ENCODE measurements at regions not wholly inside any gene's neighbourhood (a gene's known extent, or its start where the extent isn't known, plus 50 kb on each side); places are given as distances from the start of the nearest gene placed in this dataset.

DNA sequence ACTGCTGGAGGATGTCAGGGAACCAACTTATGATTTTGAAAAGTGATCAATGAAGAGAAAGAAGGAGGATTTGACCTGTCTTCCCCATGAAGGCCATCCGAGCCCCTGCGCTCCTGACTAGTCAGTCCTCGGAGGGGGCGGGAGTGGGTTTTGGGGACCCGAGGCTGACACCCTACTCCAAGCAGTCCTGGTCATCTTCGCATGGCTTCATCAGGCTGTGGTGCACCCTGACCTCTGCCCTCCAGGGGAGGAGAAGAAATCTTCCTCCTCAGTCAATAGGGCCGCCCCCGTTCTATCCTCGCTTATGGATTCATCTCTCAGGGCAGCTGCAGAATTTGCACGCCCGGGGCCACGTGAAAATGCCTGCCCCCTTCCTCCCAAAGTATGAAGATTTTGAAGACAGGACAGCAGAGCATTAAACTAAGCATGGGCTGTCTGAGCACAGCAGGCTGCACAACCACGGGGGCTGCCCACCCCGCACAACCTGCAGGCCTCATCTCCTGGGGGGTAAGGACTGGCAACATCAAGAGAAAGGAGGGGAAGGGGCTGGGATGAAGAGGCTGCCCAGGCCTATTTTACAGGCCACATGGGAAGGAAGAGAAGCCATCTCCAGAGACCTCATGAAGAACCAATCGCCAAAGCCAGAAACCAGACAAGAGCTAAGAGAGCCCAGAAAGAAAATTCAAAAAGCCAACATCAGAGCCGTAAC lies 138.1 kb upstream of the PHACTR3 start:
- H3K27me3 ChIP-seq (ENCODE audit: control insufficient read depth, insufficient read depth, low read length): no peaks in the 10 kb centered on the region
- no peaks in the 10 kb centered on the region for H3K27me3 Mint-ChIP-seq (ENCODE audit: low read depth in 2 of 2)
- no peak for DNase-seq
- no peaks in the 10 kb centered on the region for H3K9me3 Mint-ChIP-seq
- no peaks in the 10 kb centered on the region for H3K9me3 ChIP-seq (ENCODE audit: control insufficient read depth, insufficient read depth, low read length)
- H3K4me3 ChIP-seq (ENCODE audit: low read length): no peak overlapping the region
- no peak overlapping the region for H3K4me3 Mint-ChIP-seq
- no peaks in the 10 kb centered on the region for H3K4me1 ChIP-seq (ENCODE audit: control insufficient read depth, insufficient read depth, low read length)
- 94% methylated on average over 16 of the region's 16 CpGs for WGBS (ENCODE audit: insufficient coverage)
- H3K36me3 ChIP-seq (ENCODE audit: control insufficient read depth, insufficient read depth, low read length): no peaks in the 10 kb centered on the region
- H3K27ac Mint-ChIP-seq: no peak overlapping the region
- no peak overlapping the region for H3K27ac ChIP-seq (ENCODE audit: low read length)
- H3K4me1 Mint-ChIP-seq: no peaks in the 10 kb centered on the region
- no peak for ATAC-seq
- no peaks in the 10 kb centered on the region for H3K36me3 Mint-ChIP-seq
- intact Hi-C loops (cut with micrococcal nuclease): no loop called here
- TF ChIP-seq CTCF (IDR thresholded peaks at IDR 0.05): no peak

GRCh38 chr20:59468831-59469230 lies 135.5 kb upstream of the PHACTR3 start:
- Histone ChIP-seq H3K27me3 (ENCODE audit: control insufficient read depth, insufficient read depth, low read length) (no peaks in the 10 kb centered on the region), H3K27ac (ENCODE audit: low read length) (no peak overlapping the region), H3K9me3 (ENCODE audit: control insufficient read depth, insufficient read depth, low read length) (no peaks in the 10 kb centered on the region), H3K36me3 (ENCODE audit: control insufficient read depth, insufficient read depth, low read length) (no peaks in the 10 kb centered on the region), H3K4me3 (ENCODE audit: low read length) (no peak overlapping the region), H3K4me1 (ENCODE audit: control insufficient read depth, insufficient read depth, low read length) (no peaks in the 10 kb centered on the region)
- WGBS (ENCODE audit: insufficient coverage): 82% methylated on average over 5 of the region's 5 CpGs
- intact Hi-C loops (cut with micrococcal nuclease): no loop called here
- DNase-seq: no peak
- no peaks in the 10 kb centered on the region for H3K27me3 Mint-ChIP-seq (ENCODE audit: low read depth in 2 of 2)
- no peaks in the 10 kb centered on the region for H3K9me3 Mint-ChIP-seq
- TF ChIP-seq CTCF (IDR thresholded peaks at IDR 0.05): no peak
- H3K4me3 Mint-ChIP-seq: no peak overlapping the region
- H3K27ac Mint-ChIP-seq: no peak overlapping the region
- H3K4me1 Mint-ChIP-seq: no peaks in the 10 kb centered on the region
- no peaks in the 10 kb centered on the region for H3K36me3 Mint-ChIP-seq
- no peak for ATAC-seq

DNA sequence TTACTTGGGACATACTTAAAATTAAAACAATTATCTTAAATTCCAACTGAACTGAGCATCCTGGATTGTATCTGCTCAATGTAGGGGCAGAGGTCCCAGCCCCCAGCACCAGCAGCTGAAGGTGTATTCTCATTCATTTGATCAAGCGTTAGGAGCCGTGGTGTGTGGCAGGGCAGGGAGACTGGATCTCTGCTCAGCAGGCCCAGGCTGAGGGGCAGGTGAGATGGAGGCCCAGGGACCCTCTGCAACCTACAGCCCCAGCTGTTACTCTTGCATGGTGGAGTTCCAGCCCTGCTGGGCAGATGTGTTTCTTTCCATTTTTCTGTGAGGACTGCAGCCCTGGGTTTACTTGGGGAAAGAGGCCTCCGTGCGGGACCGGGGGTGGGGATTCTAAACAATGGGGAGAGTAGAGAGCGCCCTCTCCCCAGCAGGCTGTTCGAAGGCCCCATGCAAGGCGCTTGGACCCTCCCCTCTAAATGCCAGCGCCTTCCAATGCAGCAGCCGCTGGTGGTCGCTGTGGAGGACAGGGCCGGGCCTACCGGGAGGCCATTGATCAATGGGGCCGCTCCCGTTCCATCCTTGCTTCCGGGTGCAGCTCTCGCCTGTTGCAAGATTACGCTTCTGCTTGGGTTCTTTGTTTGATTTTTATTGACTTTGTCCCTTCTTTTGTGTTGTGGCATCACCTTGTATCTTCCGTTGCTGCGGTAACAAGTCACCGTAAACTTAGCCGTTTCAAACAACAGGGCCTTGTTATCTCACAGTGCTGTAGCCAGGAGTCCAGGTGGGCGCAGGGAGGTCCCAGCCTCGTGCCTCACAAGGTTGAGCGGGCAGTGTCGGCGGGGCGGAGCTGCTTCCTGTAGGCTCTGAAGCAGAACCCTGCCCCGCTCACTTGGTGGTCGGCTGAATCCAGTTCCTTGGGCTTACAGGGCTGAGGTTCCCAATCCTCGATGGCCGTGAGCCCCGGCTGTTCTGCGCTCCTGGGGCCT lies 134.8 kb upstream of the PHACTR3 start:
- H3K27ac ChIP-seq (ENCODE audit: low read length): no peak overlapping the region
- Mint-ChIP-seq H3K27ac (no peak overlapping the region), H3K36me3 (no peaks in the 10 kb centered on the region), H3K27me3 (ENCODE audit: low read depth in 2 of 2) (peaks cover 0 to 4% of the 10 kb centered on the region in 2 donors), H3K4me1 (no peaks in the 10 kb centered on the region), H3K4me3 (no peak overlapping the region), H3K9me3 (no peaks in the 10 kb centered on the region)
- no peaks in the 10 kb centered on the region for H3K9me3 ChIP-seq (ENCODE audit: control insufficient read depth, insufficient read depth, low read length)
- DNase-seq (no peak), ATAC-seq (no peak)
- H3K36me3 ChIP-seq (ENCODE audit: control insufficient read depth, insufficient read depth, low read length): no peaks in the 10 kb centered on the region
- intact Hi-C loops (cut with micrococcal nuclease): no loop called here
- TF ChIP-seq CTCF (IDR thresholded peaks at IDR 0.05): no peak
- H3K4me3 ChIP-seq (ENCODE audit: low read length): no peak overlapping the region
- 80% methylated on average over 34 of the region's 34 CpGs for WGBS (ENCODE audit: insufficient coverage)
- no peaks in the 10 kb centered on the region for H3K4me1 ChIP-seq (ENCODE audit: control insufficient read depth, insufficient read depth, low read length)
- no peaks in the 10 kb centered on the region for H3K27me3 ChIP-seq (ENCODE audit: control insufficient read depth, insufficient read depth, low read length)

All from natural killer cell (primary cell).